Muscle layer of colon (tissue), 2 donors: ENCODE measurements at regions not wholly inside any gene's neighbourhood (a gene's known extent, or its start where the extent isn't known, plus 50 kb on each side); places are given as distances from the start of the nearest gene placed in this dataset.

ENCODE experiments used
- H3K27ac ChIP-seq: one replicate; pipeline ENCODE4 v1.7.0; 2013; ENCODE audit warnings: low read depth, mild to moderate bottlenecking, low read length, moderate library complexity
- H3K27me3 ChIP-seq, 2 donors: one replicate each; pipeline ENCODE4 v1.7.0; 2013; ENCODE audit warnings: low read length in 2 of 2, mild to moderate bottlenecking in 2 of 2; ENCODE audit not compliant: insufficient read depth in 2 of 2, control insufficient read depth in 1 of 2
- H3K36me3 ChIP-seq: one replicate; pipeline ENCODE4 v1.7.0; 2013; ENCODE audit warnings: mild to moderate bottlenecking, low read length; ENCODE audit not compliant: insufficient read depth
- H3K4me1 ChIP-seq: one replicate; pipeline ENCODE4 v1.7.0; 2013; ENCODE audit warnings: mild to moderate bottlenecking, low read length; ENCODE audit not compliant: insufficient read depth
- H3K4me3 ChIP-seq, 2 donors: one replicate each; pipeline ENCODE4 v1.7.0; 2013; ENCODE audit warnings: low read length in 2 of 2, low read depth in 1 of 2, mild to moderate bottlenecking in 1 of 2, moderate library complexity in 1 of 2
- H3K9ac ChIP-seq: one replicate; pipeline ENCODE4 v1.7.0; 2013; ENCODE audit warnings: low read length
- H3K9me3 ChIP-seq: one replicate; pipeline ENCODE4 v1.7.0; 2013; ENCODE audit warnings: mild to moderate bottlenecking, low read length
- donor health status: abdominal sarcoma.
- donor health status: Adenocarcinoma of cecum.

DNA sequence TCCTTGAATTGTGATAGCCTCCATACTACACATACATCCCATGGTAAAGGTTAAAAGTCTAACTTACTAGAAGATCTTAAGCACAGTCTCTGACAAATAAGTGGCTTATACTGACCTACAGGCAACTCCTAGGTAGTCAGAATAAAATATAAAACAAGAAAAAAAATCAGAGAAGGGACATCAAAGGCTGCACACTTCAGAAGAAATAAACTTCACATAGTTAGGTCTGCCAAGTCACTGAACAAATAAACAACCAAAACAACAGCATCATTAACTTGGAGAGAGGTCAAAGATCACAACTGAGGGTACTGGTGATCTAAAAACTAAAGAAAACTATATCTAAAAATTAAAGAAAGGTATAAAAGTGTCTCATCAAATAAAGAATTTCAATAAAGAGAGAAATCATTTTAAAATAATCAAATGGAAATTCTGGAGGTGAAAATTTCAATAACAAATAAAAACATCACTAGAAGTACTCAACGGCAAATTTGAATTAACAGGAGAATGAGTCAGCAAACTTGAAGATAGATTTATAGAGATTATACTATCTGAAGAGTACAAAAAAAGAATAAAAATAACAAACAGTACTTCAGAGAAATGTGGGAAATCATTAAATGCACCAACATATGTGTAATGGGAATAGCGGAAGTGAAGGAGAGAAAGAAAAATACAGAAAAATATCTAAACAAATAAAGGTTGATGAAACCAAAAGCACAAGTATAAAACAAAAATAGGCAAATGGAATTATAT is 88.0 kb upstream of the UST start:
- Histone ChIP-seq H3K9ac (no peak overlapping the region), H3K27me3 (no peaks in the 10 kb centered on the region), H3K27ac (no peak overlapping the region), H3K9me3 (no peaks in the 10 kb centered on the region), H3K4me1 (no peaks in the 10 kb centered on the region), H3K4me3 (no peak overlapping the region), H3K36me3 (no peaks in the 10 kb centered on the region)

DNA sequence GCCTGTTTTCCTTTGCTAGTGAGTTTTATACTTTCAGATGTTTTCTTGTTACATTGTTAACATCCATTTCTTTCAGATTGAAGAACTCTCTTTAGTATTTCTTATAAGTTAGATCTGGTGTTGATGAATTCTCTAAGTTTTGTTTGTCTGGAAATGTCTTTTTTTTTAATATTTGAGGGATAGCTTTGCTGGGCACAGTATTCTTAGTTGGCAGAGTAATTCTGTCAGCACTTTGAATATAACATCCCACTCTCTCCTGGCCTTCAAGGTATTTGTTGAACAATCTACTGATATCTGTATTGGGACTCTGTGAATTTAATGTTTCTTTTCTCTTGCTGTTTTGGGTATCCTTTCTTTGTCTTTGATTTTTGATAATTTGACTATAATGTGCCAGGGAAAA is 79.4 kb upstream of the UST start:
- H3K9me3 ChIP-seq: no peaks in the 10 kb centered on the region
- H3K4me1 ChIP-seq: no peaks in the 10 kb centered on the region
- no peak overlapping the region for H3K9ac ChIP-seq
- H3K27ac ChIP-seq: no peak overlapping the region
- H3K36me3 ChIP-seq: no peaks in the 10 kb centered on the region
- H3K27me3 ChIP-seq: no peaks in the 10 kb centered on the region
- no peak overlapping the region for H3K4me3 ChIP-seq

DNA sequence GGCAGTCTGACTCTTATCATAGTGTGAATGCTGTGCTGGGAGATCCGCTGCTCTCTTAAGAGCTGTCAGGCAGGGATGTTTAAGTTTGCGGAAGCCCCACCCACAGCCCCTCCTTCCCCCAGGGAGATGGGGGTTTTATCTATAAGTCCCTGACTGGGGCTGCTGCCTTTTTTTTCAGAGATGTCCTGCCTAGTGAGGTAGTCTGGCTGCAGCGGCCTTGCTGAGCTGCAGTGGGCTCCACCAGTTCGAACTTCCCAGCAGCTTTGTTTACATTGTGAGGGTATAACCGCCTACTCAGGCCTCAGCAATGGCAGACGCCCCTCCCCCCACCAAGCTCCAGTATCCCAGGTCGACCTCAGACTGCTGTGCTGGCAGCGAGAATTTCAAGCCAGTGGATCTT is 75.7 kb upstream of the UST start:
- Histone ChIP-seq H3K27ac (no peak overlapping the region), H3K36me3 (no peaks in the 10 kb centered on the region), H3K4me3 (no peak overlapping the region), H3K9ac (no peak overlapping the region), H3K27me3 (no peaks in the 10 kb centered on the region), H3K9me3 (no peaks in the 10 kb centered on the region), H3K4me1 (no peaks in the 10 kb centered on the region)

DNA sequence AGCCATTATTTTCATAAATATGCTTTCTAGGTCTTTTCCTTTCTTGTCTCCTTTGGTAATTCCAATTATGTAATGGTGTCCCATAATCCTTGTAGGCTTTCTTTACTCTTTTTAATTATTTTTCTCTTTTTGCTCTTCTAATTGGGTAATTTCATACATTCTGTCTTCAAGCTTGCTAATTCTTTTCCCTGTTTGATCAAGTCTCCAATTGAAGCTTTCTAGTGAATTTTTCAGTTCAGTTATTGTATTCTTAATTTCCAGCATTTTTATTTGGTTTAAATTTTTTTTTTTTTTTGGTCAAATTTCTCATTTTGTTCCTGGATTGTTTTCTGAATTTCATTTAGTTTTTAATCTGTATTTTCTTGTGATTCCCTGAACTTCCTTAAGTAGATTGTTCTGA is 74.9 kb upstream of the UST start:
- no peak overlapping the region for H3K9ac ChIP-seq
- H3K4me3 ChIP-seq: no peak overlapping the region
- no peaks in the 10 kb centered on the region for H3K27me3 ChIP-seq
- no peaks in the 10 kb centered on the region for H3K4me1 ChIP-seq
- no peaks in the 10 kb centered on the region for H3K36me3 ChIP-seq
- H3K27ac ChIP-seq: no peak overlapping the region
- H3K9me3 ChIP-seq: no peaks in the 10 kb centered on the region

DNA sequence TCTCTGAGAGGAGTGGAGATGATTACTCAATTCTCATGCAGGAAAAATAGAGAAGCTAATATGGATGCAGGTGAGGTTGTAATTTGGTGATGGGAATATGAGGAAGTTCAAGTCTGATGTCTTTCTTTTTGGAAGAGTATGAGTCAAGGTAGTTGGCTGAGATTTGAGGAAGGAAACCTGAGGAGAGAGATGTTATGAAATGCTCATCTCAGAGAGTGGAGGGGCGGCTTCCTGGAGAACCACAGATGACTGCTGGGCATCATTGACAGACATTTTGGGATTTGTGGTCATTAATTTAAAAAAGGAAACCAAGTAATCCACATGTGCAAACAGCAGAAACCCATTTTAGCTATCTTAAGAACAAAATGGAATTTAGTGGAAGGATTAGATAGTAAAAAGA is 72.5 kb upstream of the UST start:
- Histone ChIP-seq H3K36me3 (no peaks in the 10 kb centered on the region), H3K27me3 (no peaks in the 10 kb centered on the region), H3K9ac (no peak overlapping the region), H3K4me3 (no peak overlapping the region), H3K27ac (no peak overlapping the region), H3K4me1 (no peaks in the 10 kb centered on the region), H3K9me3 (no peaks in the 10 kb centered on the region)

DNA sequence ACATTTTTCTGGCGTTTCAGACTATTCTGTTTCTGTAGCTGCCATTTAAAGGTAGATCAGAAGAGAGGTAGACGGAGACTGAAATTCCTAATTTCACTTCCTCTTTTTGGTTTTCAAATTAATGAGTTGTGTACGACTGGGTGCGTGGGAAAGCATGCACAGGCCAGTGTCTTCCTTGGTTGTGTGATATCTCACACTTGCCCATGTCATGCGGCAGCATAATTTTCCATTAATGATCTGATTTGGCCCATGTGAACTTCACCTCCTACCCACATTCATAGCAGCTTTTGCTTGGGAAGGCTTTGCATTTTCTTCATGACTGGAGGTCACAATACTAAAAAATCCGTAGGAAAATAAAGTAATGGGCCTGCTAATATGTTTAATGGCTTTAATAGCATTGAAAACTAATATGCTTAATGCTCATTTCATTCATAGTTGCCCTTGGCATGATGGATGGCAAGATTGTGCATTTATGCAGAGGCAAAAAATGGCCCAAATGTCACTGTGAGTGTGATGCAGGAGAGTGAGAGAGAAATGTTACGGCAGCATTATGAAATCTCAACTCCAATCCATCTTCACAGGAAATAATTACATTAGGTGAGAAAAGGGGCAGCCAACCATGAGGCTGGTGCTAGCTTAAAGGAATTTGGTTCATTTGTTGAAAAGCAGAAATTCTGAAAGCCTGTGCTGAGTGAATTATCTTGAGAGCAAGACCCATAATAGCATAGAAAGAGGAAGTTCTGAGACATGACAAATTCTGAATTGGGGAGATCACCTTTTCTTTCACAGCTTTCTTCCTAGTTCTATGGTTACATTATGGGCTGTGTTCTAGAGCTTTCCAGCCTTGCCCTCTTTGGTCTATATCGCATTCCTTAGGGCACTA is 69.0 kb upstream of the UST start:
- H3K36me3 ChIP-seq: no peaks in the 10 kb centered on the region
- no peaks in the 10 kb centered on the region for H3K4me1 ChIP-seq
- H3K27me3 ChIP-seq: no peaks in the 10 kb centered on the region
- no peaks in the 10 kb centered on the region for H3K9me3 ChIP-seq
- H3K4me3 ChIP-seq: no peak overlapping the region
- no peak overlapping the region for H3K27ac ChIP-seq
- no peak overlapping the region for H3K9ac ChIP-seq

- H3K4me3 ChIP-seq: no peak overlapping the region
- H3K36me3 ChIP-seq: no peaks in the 10 kb centered on the region
- no peaks in the 10 kb centered on the region for H3K4me1 ChIP-seq
- H3K9me3 ChIP-seq: no peaks in the 10 kb centered on the region
- H3K27me3 ChIP-seq: no peaks in the 10 kb centered on the region
- H3K27ac ChIP-seq: no peak overlapping the region
- no peak overlapping the region for H3K9ac ChIP-seq
Observed at GRCh38 chr6:148678682-148679081, 68.1 kb upstream of the UST start.

DNA sequence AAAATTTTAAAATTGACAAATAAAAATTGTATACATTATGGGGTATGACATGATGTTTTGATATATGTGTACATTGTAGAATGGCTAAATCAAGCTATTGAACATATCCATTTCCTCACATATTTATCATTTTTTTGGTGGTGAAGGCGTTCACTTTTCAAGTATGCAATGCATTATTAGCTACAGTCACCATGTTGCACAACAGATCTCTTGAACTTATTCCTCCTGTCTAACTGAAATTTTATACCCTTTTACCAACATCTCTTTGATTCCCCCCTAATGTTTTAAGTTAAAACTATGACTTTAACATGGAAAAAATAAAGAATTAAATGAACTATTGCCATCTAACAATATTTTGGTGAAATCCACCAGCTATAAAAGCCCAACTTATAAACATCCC is 65.2 kb upstream of the UST start:
- no peaks in the 10 kb centered on the region for H3K4me1 ChIP-seq
- H3K27me3 ChIP-seq: no peaks in the 10 kb centered on the region
- H3K4me3 ChIP-seq: no peak overlapping the region
- H3K9ac ChIP-seq: no peak overlapping the region
- no peaks in the 10 kb centered on the region for H3K36me3 ChIP-seq
- no peaks in the 10 kb centered on the region for H3K9me3 ChIP-seq
- no peak overlapping the region for H3K27ac ChIP-seq

DNA sequence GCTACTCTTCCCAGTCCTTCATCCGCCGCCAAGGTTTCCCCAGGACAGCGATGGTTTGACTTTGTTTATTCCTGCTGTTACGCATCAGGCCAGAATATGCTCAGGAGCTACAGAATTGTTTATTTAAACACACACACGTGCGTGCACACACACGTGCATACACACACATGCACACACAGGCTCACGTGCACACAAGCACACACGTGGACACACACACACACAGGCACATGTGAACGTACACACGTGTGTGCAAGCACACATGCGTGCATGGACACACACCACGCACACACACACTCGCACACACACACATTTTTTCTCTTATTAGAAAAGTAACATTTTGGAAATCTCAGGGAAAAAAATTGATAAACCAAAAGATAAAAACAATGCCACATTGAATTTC is 64.6 kb upstream of the UST start:
- H3K4me3 ChIP-seq: no peak overlapping the region
- H3K9ac ChIP-seq: no peak overlapping the region
- H3K27ac ChIP-seq: no peak overlapping the region
- H3K27me3 ChIP-seq: no peaks in the 10 kb centered on the region
- H3K36me3 ChIP-seq: no peaks in the 10 kb centered on the region
- no peaks in the 10 kb centered on the region for H3K9me3 ChIP-seq
- no peaks in the 10 kb centered on the region for H3K4me1 ChIP-seq

DNA sequence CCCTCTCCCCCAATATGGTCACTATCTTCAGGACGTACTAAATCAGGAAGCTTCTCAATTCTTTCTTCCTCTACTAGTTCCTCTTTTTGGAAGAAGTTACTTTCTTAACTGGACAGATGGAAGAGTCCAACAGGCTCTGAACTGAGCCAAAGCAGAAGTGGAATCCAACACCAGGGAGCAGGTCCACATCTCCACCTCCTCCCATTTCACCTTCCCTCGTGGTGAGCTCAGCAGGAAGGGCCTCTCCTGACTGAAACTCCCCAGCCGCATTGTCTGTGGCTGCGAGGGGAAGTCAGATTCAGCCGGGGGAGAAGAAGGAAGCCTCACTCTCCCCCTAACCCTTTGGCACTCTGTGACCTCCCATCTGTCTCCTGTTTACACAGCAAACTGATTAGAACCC is 63.8 kb upstream of the UST start:
- Histone ChIP-seq H3K4me1 (no peaks in the 10 kb centered on the region), H3K9ac (no peak overlapping the region), H3K9me3 (no peaks in the 10 kb centered on the region), H3K27me3 (no peaks in the 10 kb centered on the region), H3K36me3 (no peaks in the 10 kb centered on the region), H3K4me3 (no peak overlapping the region), H3K27ac (no peak overlapping the region)

GRCh38 chr6:148689168-148689567 is 57.7 kb upstream of the UST start:
- no peaks in the 10 kb centered on the region for H3K4me1 ChIP-seq
- H3K27ac ChIP-seq: no peak overlapping the region
- H3K9ac ChIP-seq: no peak overlapping the region
- no peak overlapping the region for H3K4me3 ChIP-seq
- no peaks in the 10 kb centered on the region for H3K36me3 ChIP-seq
- no peaks in the 10 kb centered on the region for H3K27me3 ChIP-seq
- H3K9me3 ChIP-seq: no peaks in the 10 kb centered on the region
